Endodermal cell (in vitro differentiated cells): ENCODE measurements at regions not wholly inside any gene's neighbourhood (a gene's known extent, or its start where the extent isn't known, plus 50 kb on each side); places are given as distances from the start of the nearest gene placed in this dataset.

ENCODE experiments used
- DNase-seq: peaks from one replicate; pipeline ENCODE4 v3.0.0-alpha.2; 2017
- H3K27ac ChIP-seq: 2 replicates; pipeline ENCODE4 v1.5.1; 2013; ENCODE audit warnings: mild to moderate bottlenecking, low read depth, low read length, moderate library complexity
- H3K27me3 ChIP-seq: 2 replicates; pipeline ENCODE4 v1.6.1; 2013; ENCODE audit warnings: mild to moderate bottlenecking, low read length, moderate library complexity; ENCODE audit not compliant: insufficient read depth, control insufficient read depth, poor library complexity, severe bottlenecking
- H3K36me3 ChIP-seq: 2 replicates; pipeline ENCODE4 v1.7.0; 2013; ENCODE audit warnings: mild to moderate bottlenecking, low read length, moderate library complexity; ENCODE audit not compliant: control insufficient read depth, insufficient read depth
- H3K4me1 ChIP-seq: one replicate; pipeline ENCODE4 v1.7.0; 2013; ENCODE audit warnings: low read length; ENCODE audit not compliant: control insufficient read depth, insufficient read depth
- H3K4me3 ChIP-seq: 2 replicates; pipeline ENCODE4 v1.5.1; 2013; ENCODE audit warnings: mild to moderate bottlenecking, low read length, moderate library complexity
- H3K9ac ChIP-seq: 2 replicates; pipeline ENCODE4 v1.6.1; 2013; ENCODE audit warnings: mild to moderate bottlenecking, low read length, moderate library complexity; ENCODE audit not compliant: poor library complexity, severe bottlenecking; ENCODE audit errors: extremely low read depth
- H3K9me3 ChIP-seq: 2 replicates; pipeline ENCODE4 v1.6.1; 2013; ENCODE audit warnings: mild to moderate bottlenecking, low read length, moderate library complexity; ENCODE audit not compliant: control insufficient read depth
- H3K27ac Mint-ChIP-seq: 2 replicates; pipeline ENCODE4 v1.8.0; 2020; ENCODE audit warnings: mixed read lengths
- H3K27me3 Mint-ChIP-seq: 2 replicates; pipeline ENCODE4 v1.8.0; 2021; ENCODE audit warnings: mild to moderate bottlenecking, mixed read lengths; ENCODE audit not compliant: insufficient read depth
- H3K36me3 Mint-ChIP-seq: 2 replicates; pipeline ENCODE4 v1.8.0; 2020; ENCODE audit warnings: low read depth, mixed read lengths
- H3K4me1 Mint-ChIP-seq: 2 replicates; pipeline ENCODE4 v1.8.0; 2020; ENCODE audit warnings: mixed read lengths
- H3K4me3 Mint-ChIP-seq: 2 replicates; pipeline ENCODE4 v1.8.0; 2020; ENCODE audit warnings: mild to moderate bottlenecking, moderate library complexity, mixed read lengths
- H3K9me3 Mint-ChIP-seq: 2 replicates; pipeline ENCODE4 v1.8.0; 2020; ENCODE audit warnings: mild to moderate bottlenecking, mixed read lengths
- WGBS, 2 experiments: methylation state at CpG; one replicate each; pipeline versions ENCODE4 v1.1.5 to v1.1.7; 2013; ENCODE audit warnings: missing lambda C conversion rate in 2 of 2, mixed read lengths in 1 of 2; ENCODE audit not compliant: insufficient coverage in 1 of 2, insufficient read length in 1 of 2; 5-methylcytosine and 5-hydroxymethylcytosine counted together
- TF ChIP-seq, protein P1 (sequence below): fragments of 200-600 bp; sonication (generic); conservative IDR thresholded peaks from 2 replicates; pipeline ENCODE4 v1.5.0; 2021; ENCODE audit warnings: antibody characterized with exemption, mild to moderate bottlenecking

DNA sequence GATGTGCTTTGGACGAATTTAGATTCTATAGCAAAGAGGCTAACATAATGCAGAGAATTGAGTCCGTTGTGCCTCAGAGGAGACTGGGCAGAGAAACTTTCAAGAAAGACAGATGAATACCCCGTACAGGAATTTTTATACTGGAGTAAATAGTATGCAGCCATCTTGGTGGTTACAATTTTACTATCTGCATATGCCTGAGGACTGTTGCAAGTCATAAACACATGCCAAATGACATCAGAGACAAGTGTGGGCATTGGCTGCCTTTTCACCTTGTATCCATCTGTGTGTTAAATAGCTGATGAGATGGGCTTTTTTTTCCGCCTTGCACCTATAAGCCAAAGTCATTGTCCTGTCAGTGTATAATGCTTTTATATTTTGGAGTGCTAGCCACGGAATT lies 267.5 kb upstream of the SP4 start:
- H3K4me1 ChIP-seq = no peaks in the 10 kb centered on the region
- H3K27me3 Mint-ChIP-seq = peaks cover 3% of the 10 kb centered on the region
- H3K27ac ChIP-seq = no peak overlapping the region
- H3K27ac Mint-ChIP-seq = no peak overlapping the region
- no peaks in the 10 kb centered on the region for H3K4me1 Mint-ChIP-seq
- H3K4me3 ChIP-seq = no peak overlapping the region
- no peak overlapping the region for H3K9ac ChIP-seq
- peaks cover 5% of the 10 kb centered on the region for H3K27me3 ChIP-seq
- H3K36me3 Mint-ChIP-seq = no peaks in the 10 kb centered on the region
- no peak overlapping the region for H3K4me3 Mint-ChIP-seq
- H3K9me3 Mint-ChIP-seq = no peaks in the 10 kb centered on the region
- TF ChIP-seq, protein P1, sequence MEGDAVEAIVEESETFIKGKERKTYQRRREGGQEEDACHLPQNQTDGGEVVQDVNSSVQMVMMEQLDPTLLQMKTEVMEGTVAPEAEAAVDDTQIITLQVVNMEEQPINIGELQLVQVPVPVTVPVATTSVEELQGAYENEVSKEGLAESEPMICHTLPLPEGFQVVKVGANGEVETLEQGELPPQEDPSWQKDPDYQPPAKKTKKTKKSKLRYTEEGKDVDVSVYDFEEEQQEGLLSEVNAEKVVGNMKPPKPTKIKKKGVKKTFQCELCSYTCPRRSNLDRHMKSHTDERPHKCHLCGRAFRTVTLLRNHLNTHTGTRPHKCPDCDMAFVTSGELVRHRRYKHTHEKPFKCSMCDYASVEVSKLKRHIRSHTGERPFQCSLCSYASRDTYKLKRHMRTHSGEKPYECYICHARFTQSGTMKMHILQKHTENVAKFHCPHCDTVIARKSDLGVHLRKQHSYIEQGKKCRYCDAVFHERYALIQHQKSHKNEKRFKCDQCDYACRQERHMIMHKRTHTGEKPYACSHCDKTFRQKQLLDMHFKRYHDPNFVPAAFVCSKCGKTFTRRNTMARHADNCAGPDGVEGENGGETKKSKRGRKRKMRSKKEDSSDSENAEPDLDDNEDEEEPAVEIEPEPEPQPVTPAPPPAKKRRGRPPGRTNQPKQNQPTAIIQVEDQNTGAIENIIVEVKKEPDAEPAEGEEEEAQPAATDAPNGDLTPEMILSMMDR = no peak
- H3K36me3 ChIP-seq = no peaks in the 10 kb centered on the region
- peaks cover 4% of the 10 kb centered on the region for H3K9me3 ChIP-seq
- 90 to 94% methylated on average over 5 of the region's 5 CpGs for WGBS, 2 experiments
- DNase-seq = no peak

- peaks cover 25% of the 10 kb centered on the region for H3K4me1 Mint-ChIP-seq
- Histone ChIP-seq H3K27ac (no peak overlapping the region), H3K27me3 (peaks cover 38% of the 10 kb centered on the region), H3K4me3 (no peak overlapping the region), H3K36me3 (no peaks in the 10 kb centered on the region), H3K4me1 (no peaks in the 10 kb centered on the region), H3K9me3 (peaks cover 5% of the 10 kb centered on the region), H3K9ac (no peak overlapping the region)
- peaks cover 33% of the 10 kb centered on the region for H3K27me3 Mint-ChIP-seq
- TF ChIP-seq, protein P1 = peak; percentile 25
- H3K36me3 Mint-ChIP-seq = no peaks in the 10 kb centered on the region
- H3K4me3 Mint-ChIP-seq = no peak overlapping the region
- no peak overlapping the region for H3K27ac Mint-ChIP-seq
- H3K9me3 Mint-ChIP-seq = no peaks in the 10 kb centered on the region
- DNase-seq = no peak
- 82 to 100% methylated on average over 1 to 2 of the region's 2 CpGs for WGBS, 2 experiments
These were observed 259.9 kb upstream of the SP4 start for GRCh38 chr7:21167942-21168341.

- H3K4me3 Mint-ChIP-seq = peak overlapping the region; percentile 53
- H3K27ac ChIP-seq = no peak overlapping the region
- TF ChIP-seq, protein P1 = peak; percentile 28
- H3K27me3 ChIP-seq = peaks cover 38% of the 10 kb centered on the region
- H3K4me1 Mint-ChIP-seq = peaks cover 25% of the 10 kb centered on the region
- H3K9ac ChIP-seq = peak overlapping the region; percentile 16
- no peaks in the 10 kb centered on the region for H3K4me1 ChIP-seq
- WGBS, 2 experiments = 7 to 12% methylated on average over 22 to 30 of the region's 30 CpGs
- H3K9me3 ChIP-seq = peaks cover 5% of the 10 kb centered on the region
- peak overlapping the region; percentile 88 for H3K27ac Mint-ChIP-seq
- no peaks in the 10 kb centered on the region for H3K36me3 ChIP-seq
- H3K9me3 Mint-ChIP-seq = no peaks in the 10 kb centered on the region
- peak; percentile 94 for DNase-seq
- H3K36me3 Mint-ChIP-seq = no peaks in the 10 kb centered on the region
- H3K4me3 ChIP-seq = peak overlapping the region; percentile 61
- H3K27me3 Mint-ChIP-seq = peaks cover 43% of the 10 kb centered on the region
These were observed 258.0 kb upstream of the SP4 start for GRCh38 chr7:21169667-21170580.
